HL-60 (cell line): ENCODE measurements at regions not wholly inside any gene's neighbourhood (a gene's known extent, or its start where the extent isn't known, plus 50 kb on each side); places are given as distances from the start of the nearest gene placed in this dataset.

Experiments
- GABPA ChIP-seq: IDR thresholded peaks from 2 replicates; pipeline ENCODE4 v1.6.1; 2012; ENCODE audit warnings: low read depth
- TF ChIP-seq, protein P1 (sequence below): IDR thresholded peaks from one replicate; pipeline ENCODE4 v1.5.1; 2011; ENCODE audit warnings: low read length, control low read depth, inconsistent platforms; ENCODE audit not compliant: insufficient read depth
- TF ChIP-seq, protein P2 (sequence below): IDR thresholded peaks from 2 replicates; pipeline ENCODE4 v1.6.1; 2012; ENCODE audit warnings: low read depth; ENCODE audit not compliant: insufficient replicate concordance

DNA sequence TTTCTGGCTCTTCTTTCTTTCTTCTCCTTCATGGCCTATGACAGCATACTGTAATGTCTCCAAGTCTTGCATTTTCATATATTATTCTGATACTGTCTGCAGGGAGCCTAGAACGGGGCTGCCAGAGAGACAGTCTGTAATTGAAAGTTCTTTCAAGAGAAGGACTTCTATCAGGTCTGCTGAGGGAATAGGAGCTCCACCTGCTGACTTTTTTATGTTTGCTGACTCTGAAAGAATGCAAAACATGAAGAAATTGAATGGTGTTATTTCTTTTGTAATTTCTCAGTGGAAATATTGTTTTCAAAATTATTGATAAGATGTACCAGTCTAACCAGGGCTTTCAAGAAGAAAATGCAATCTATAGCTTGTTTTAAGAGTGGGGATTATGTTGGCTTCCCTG, 121.9 kb upstream of the RFX3 start:
- TF ChIP-seq, protein P1, sequence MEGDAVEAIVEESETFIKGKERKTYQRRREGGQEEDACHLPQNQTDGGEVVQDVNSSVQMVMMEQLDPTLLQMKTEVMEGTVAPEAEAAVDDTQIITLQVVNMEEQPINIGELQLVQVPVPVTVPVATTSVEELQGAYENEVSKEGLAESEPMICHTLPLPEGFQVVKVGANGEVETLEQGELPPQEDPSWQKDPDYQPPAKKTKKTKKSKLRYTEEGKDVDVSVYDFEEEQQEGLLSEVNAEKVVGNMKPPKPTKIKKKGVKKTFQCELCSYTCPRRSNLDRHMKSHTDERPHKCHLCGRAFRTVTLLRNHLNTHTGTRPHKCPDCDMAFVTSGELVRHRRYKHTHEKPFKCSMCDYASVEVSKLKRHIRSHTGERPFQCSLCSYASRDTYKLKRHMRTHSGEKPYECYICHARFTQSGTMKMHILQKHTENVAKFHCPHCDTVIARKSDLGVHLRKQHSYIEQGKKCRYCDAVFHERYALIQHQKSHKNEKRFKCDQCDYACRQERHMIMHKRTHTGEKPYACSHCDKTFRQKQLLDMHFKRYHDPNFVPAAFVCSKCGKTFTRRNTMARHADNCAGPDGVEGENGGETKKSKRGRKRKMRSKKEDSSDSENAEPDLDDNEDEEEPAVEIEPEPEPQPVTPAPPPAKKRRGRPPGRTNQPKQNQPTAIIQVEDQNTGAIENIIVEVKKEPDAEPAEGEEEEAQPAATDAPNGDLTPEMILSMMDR: no peak
- TF ChIP-seq GABPA: no peak
- TF ChIP-seq, protein P2, sequence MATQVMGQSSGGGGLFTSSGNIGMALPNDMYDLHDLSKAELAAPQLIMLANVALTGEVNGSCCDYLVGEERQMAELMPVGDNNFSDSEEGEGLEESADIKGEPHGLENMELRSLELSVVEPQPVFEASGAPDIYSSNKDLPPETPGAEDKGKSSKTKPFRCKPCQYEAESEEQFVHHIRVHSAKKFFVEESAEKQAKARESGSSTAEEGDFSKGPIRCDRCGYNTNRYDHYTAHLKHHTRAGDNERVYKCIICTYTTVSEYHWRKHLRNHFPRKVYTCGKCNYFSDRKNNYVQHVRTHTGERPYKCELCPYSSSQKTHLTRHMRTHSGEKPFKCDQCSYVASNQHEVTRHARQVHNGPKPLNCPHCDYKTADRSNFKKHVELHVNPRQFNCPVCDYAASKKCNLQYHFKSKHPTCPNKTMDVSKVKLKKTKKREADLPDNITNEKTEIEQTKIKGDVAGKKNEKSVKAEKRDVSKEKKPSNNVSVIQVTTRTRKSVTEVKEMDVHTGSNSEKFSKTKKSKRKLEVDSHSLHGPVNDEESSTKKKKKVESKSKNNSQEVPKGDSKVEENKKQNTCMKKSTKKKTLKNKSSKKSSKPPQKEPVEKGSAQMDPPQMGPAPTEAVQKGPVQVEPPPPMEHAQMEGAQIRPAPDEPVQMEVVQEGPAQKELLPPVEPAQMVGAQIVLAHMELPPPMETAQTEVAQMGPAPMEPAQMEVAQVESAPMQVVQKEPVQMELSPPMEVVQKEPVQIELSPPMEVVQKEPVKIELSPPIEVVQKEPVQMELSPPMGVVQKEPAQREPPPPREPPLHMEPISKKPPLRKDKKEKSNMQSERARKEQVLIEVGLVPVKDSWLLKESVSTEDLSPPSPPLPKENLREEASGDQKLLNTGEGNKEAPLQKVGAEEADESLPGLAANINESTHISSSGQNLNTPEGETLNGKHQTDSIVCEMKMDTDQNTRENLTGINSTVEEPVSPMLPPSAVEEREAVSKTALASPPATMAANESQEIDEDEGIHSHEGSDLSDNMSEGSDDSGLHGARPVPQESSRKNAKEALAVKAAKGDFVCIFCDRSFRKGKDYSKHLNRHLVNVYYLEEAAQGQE: no peak
